CD4-positive, alpha-beta T cell treated with Interleukin-12 subunit alpha and Interleukin-12 subunit beta, for 1 hour (primary cell): ENCODE measurements at regions not wholly inside any gene's neighbourhood (a gene's known extent, or its start where the extent isn't known, plus 50 kb on each side); places are given as distances from the start of the nearest gene placed in this dataset.
"Not testable (repeated sequence)": the region's sequence is repeated elsewhere in the genome, so short reads cannot be mapped to it uniquely, and the experiment has no call there.

Experiments used
- DNase-seq: peaks from one replicate; pipeline ENCODE4 v3.0.0-alpha.2; 2020

DNA sequence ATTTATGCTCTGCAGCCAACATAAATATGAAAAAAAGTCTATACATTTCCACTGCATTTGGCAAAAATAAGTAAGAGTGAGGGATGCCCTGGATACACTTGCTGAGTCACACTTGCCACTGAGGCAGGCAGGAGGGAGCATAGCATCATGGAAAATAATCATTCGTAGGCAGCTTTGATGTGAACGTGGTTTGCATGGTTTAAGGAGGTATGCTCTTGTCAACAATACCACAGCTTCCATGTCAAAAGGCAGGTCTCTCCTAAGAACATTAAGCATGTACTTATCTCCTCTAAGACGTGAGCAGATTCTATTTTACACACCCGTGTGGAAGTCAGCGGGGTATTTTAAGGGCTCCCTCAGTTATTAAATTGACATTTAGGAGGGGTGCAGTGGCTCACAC is 89.2 kb upstream of the WDR11 start:
- DNase-seq = no peak

DNA sequence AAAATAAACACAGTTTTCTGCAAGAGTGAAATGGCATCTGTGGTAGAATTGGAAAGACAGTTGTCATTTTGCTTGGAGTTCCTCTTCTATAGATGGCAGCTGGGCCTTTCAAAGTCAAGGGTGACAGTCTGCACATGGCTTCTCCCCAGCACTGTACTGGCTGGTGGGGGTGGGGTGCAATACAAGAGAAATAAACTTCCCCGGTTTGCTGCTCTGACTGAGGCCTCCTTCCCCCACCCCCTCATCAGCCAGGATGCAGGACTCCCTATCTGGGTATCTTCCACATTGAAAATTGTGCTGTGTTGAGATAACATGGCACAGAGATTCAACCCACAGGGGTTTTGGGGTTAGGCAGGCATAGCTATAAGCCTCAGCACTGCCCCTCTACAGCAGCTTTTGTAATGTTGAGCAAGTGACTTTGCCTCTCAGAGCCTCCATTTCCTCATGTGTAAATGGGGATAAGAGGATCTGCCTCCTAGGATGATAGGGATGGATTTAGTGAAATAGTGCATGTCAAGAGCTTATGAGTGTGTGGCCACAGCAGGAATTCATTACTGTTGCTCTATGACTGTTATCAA is 85.8 kb upstream of the WDR11 start:
- no peak for DNase-seq

DNA sequence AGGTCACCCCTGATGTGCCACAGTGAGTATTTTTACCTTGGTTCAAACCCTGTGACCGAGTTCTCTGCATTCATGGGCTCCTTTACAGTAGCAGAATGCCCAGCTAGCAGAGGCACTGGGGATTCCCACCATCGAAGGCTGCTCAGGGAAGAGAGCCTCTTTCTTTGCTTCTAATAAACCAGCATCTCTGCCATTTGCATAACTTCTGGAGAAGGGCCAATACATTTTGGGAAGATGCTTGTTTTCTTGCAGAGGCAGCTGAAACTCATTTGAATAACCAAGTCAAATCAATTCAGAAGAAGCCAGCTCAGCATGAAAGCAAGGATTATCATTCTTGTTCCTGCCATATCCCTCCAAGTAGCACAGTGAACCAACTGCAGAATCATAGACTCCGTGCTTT is 82.9 kb upstream of the WDR11 start:
- no peak for DNase-seq

DNA sequence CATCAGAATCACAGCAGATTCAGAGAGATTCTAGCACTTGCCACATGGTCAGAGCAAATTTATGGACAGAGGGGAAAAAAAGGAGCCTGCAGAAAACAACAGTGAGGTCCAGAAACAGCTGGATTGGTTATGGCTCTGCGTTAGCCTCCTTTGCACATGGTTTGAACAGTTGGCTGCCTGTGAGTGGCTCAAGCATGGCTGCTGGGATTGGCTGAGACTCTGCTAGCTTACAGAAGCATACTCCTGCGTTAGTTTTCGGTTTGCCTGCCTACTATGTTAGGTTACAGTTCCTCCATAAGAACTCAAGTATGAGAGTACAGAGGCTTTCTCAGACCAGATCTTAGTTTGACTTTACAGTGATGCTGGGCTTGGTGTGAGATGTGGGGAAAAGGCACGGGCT is 80.7 kb upstream of the WDR11 start:
- DNase-seq = no peak

DNA sequence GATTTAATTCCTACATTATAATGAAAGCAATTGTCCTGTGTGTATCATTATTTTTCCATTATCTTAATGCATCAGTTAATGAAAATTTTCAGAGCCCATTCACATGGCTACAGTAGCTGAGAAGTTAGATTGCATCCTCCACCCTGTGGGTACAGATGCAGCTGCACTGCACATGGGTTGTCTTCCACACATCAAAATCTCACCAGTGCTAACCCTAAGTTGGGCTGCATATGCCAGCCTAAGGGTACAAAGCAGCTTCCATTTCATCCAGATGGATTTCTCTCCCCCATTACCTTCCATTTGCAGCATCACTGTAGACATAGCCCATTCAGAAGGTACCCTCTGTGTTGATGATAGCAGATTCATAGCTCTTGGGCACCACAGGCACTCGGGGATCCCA is 74.7 kb upstream of the WDR11 start:
- DNase-seq = no peak

DNA sequence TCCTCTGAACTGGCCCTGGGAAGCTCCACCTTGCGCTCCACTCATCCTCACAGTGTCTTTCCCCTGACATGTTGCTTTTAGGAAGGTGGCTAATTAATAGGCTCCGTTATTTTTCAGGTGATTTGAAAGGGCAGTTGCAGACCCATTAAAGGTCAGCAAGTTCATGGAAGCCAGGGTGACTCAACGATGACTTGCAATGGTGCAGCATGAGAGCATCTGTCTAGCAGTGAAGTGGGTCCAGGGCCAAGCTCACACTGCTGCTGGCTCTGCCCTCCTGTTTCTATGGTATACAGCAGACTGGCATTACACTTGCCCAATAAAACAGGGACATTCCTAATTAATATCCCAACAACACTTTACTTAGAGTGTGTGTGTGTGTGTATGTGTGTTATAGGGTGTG is 68.8 kb upstream of the WDR11 start:
- no peak for DNase-seq

DNA sequence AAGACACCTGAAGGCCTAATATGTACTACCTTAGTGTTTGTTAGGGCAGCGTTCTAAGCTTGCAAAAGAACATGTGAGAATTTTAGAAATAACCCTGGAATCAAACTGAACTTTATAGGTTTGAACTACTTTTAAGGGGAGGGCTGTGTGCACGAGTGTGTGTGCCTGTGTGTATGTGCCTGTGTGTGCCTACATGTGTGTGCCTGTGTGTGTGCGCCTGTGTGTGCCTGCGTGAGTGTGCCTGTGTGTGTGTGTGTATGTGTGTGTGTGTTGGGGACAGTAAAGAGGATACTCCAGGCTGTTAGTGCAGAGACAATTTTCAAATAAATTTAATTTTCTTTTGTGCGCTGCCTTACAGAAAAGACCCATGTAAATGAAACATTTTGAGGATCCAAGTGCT is 68.1 kb upstream of the WDR11 start:
- no peak for DNase-seq

DNA sequence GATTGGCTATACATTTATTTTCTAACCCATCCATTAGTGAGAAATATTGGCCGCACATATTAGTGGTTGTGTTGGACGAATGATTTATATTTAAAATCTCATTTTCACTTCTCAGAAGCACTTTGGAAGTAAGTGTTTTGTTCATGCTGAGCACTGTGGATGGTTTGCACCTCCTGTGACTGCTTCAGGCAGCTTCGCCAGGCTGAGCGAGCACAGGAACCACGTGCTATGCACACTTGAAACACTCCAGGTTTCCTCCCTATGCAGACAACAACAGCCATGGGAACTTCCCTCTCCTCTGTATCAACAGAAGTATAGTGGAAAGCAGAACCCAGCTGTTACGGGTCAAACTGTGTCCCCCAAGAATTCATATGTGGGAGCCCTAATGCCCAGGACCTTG is 67.3 kb upstream of the WDR11 start:
- DNase-seq = no peak

DNA sequence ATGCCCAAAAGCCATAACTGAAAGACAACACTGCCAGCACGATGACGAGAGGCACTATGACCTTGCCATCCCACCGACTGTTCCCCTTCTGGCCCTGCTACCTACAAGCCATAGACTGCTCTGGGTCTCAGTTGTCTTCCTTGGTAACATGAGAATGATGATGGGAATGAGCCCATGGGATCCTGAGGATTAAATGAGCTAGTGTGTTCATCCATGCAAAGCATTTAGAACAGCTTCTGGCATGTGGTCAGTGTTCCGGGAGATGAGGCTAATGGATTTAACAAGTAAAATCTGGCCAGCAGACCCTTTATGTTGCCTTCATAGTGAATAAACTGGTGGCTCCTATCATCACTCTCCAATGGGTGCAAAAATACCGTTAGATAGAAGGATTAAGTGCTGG is 62.4 kb upstream of the WDR11 start:
- DNase-seq = no peak

DNA sequence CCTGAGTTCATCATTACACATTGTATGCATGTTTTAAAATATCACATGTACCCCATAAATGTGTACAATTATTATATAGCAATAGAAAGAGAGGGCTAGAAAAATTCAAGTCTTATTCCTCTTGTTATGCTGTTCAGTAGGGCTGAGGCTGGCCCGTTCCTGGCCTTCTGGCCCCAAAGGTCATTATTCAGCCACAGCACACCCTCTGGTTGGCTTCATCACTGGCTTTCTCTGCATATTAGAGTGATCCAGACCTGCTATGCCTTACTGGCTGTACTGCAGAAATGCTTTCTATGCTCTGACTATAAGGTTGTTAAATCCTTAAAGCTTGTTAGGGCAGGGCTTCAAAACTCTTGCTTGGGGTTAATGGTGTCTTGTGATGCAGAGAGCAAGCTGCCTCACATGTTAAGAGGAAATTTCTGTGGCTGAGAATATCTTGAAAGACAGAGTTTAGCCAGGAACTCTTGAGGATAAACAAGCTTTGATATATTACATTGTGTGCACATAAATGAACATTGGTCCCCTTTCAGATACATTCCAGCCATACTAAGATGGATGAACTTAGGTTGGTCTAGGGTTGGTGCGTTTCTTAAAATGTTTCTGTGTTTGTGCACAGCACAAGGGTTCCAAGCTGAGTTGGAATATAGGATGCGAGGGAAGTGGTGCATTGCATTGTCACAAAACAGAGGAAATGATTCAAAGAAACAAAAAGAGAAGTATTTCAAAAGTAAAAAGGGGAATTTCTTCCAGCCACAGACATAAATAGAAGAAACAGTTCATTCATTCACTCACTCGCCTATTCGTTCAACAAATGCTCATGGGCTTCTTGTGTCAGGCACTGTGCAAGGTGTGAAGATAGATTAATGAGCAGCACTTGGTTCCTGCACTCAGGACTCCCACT is 61.6 kb upstream of the WDR11 start:
- no peak for DNase-seq

DNA sequence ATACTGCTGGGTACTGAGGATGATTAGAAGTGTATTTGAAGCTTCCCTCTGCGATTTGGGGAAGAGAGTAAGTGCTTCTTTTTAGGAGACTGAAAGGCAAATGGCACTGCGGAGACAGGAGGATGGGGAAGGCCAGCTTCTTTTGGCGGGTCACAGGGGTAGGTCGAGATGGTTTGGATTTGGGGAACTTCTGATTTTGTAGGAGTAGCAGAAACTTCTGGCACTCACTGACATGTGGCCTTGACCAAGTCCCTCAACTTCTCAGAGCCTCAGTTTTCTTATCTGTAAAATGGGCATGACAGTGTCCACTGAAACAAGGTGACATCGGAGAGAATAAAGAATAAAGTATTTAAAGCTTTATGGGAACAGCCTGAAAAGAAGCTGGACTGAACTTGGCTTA is 59.8 kb upstream of the WDR11 start:
- no peak for DNase-seq

DNA sequence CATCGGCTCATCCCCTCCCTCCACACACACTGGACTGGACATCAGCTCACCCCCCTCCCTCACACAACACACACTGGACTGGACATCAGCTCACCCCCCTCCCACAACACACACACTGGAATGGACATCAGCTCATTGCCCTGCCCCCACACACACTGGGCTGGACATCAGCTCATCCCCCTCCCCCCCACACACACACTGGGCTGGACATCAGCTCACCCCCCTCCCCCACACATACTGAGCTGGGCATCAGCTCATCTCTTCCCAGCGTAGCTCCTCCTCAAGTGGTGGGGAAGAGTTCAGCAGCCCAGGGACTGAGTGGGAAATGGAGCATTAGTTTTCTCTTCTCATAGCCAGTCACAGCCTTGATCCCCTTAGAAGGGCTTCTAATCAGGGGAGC is 58.1 kb upstream of the WDR11 start:
- no peak for DNase-seq

DNA sequence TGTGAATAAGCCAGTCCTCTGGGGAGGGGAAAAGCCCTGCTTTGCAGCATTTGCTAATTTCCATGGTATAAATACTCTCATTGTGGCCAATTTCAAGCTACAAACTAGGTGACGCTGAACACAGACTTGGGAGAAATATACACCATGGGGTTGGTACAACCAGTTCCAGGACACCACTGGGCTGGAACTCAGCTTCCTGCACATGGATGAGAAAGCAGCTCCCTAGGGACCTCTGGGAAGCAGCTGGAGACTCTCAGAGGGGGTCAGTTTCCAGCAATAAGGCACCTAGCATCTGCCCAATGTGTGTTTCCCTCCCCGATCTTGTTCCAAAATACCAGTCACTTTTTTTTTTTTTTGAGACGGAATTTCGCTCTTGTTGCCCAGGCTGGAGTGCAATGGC is 56.8 kb upstream of the WDR11 start:
- DNase-seq = no peak

DNA sequence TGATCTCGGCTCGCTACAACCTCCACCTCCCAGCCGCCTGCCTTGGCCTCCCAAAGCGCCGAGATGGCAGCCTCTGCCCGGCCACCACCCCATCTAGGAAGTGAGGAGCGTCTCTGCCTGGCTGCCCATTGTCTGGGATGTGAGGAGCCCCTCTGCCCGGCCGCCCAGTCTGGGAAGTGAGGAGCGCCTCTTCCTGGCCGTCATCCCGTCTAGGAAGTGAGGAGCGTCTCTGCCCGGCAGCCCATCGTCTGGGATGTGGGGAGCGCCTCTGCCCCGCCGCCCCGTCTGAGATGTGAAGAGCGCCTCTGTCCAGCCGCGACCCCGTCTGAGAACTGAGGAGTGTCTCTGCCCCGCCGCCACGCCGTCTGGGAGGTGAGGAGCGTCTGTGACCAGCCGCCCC is 52.9 kb upstream of the WDR11 start:
- not testable (repeated sequence) for DNase-seq

DNA sequence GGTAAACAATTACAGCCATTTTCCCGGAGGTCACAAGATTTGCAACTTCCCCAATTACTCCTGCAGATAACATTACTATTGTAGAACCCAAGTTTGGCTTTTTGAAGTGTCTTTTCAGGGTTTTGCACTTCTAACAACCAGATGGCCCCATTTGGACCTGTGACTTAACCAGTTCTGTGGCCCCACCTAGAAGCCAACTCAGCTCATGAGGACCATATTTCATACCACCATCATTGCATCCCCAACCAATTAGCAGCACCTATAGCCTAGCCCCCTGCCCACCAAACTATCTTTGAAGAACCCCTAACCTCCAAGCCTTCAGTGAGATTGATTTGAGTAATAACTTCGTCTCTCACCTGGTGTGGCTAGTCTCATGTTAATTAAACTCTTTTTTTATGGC is 51.3 kb upstream of the WDR11 start:
- no peak for DNase-seq

DNA sequence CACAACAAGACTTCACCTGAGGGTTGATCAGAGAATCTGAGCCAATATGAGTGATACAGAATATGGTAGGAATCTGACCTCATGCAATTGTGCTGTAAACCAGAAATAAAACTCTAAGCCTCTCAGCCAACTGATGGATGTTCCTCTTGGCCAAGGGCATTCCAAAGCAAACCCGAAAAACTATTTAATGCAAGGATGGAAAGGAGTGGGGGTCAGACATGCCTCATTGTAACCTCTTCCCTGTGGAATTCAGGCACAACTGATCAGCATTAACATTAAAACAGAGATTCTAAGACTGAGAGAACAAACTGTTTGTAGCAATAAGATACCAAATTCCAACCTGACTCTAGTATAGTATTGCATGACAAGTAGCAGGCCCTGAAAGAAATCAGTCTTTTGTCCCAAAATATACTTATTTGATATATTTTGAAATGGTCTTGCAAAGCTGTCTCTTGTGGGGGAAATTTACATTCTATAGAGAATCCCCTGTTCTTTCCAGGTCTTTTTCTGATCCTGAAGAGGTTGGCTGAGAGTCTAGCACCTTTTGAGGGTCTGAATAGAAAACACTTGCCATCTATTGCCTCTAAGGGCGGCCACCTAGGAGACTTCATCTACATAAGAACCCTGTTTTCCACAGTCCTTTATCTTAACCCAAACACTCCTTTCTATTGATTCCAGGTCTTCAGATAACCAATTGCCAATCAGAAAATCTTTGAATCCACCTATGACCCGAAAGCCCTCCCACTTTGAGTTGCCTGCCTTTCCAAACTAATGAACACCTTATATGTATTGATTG is 50.4 kb upstream of the WDR11 start:
- DNase-seq = no peak
